ENCODE measurements at regions not wholly inside any gene's neighbourhood (a gene's known extent, or its start where the extent isn't known, plus 50 kb on each side); places are given as distances from the start of the nearest gene placed in this dataset.

- Mint-ChIP-seq H3K27me3 (peaks cover 45% of the 10 kb centered on the region), H3K36me3 (ENCODE audit: low read depth) (no peaks in the 10 kb centered on the region), H3K27ac (no peak overlapping the region), H3K9me3 (no peaks in the 10 kb centered on the region), H3K4me1 (no peaks in the 10 kb centered on the region), H3K4me3 (no peak overlapping the region)
- intact Hi-C loops (cut with micrococcal nuclease): no loop called here
- CTCF ChIA-PET: interaction anchor here (0.7 to 1.4 kb wide), 4 partner anchors 29 to 406 kb away, joined by 3 to 9 read pairs (median 4); partner anchors contain the start of gene SNX18
- POLR2A ChIA-PET: no interaction called here
- no peak for ATAC-seq (ENCODE audit: low read depth)
- no peak for DNase-seq
- no peak for TF ChIP-seq CTCF (IDR thresholded peaks at IDR 0.05)
These were observed 90.2 kb downstream of the ESM1 start for GRCh38 chr5:54894957-54895815.

- H3K27ac Mint-ChIP-seq: no peak overlapping the region
- ChIA-PET CTCF (no interaction called here), POLR2A (no interaction called here)
- no peak overlapping the region for H3K4me3 Mint-ChIP-seq
- no peaks in the 10 kb centered on the region for H3K9me3 Mint-ChIP-seq
- H3K27me3 Mint-ChIP-seq: peaks cover 56% of the 10 kb centered on the region
- intact Hi-C loops (cut with micrococcal nuclease): no loop called here
- no peaks in the 10 kb centered on the region for H3K4me1 Mint-ChIP-seq
- no peak for DNase-seq
- ATAC-seq (ENCODE audit: low read depth): no peak
- no peaks in the 10 kb centered on the region for H3K36me3 Mint-ChIP-seq (ENCODE audit: low read depth)
- no peak for TF ChIP-seq CTCF (IDR thresholded peaks at IDR 0.05)
These were observed 95.6 kb downstream of the ESM1 start for GRCh38 chr5:54889826-54890225.

- ChIA-PET CTCF (no interaction called here), POLR2A (no interaction called here)
- no peak for TF ChIP-seq CTCF (IDR thresholded peaks at IDR 0.05)
- H3K4me3 Mint-ChIP-seq: no peak overlapping the region
- H3K9me3 Mint-ChIP-seq: no peaks in the 10 kb centered on the region
- no peak for DNase-seq
- H3K36me3 Mint-ChIP-seq (ENCODE audit: low read depth): no peaks in the 10 kb centered on the region
- H3K27ac Mint-ChIP-seq: no peak overlapping the region
- peaks cover 67% of the 10 kb centered on the region for H3K27me3 Mint-ChIP-seq
- ATAC-seq (ENCODE audit: low read depth): no peak
- H3K4me1 Mint-ChIP-seq: peaks cover 8% of the 10 kb centered on the region
- intact Hi-C loops (cut with micrococcal nuclease): no loop called here
These were observed 97.7 kb downstream of the ESM1 start for GRCh38 chr5:54887663-54888062.

- TF ChIP-seq CTCF (IDR thresholded peaks at IDR 0.05): no peak
- H3K9me3 Mint-ChIP-seq: no peaks in the 10 kb centered on the region
- intact Hi-C loops (cut with micrococcal nuclease): no loop called here
- ChIA-PET CTCF (interaction anchor here (1.4 kb wide), 1 partner anchor 19 kb away, joined by 6 read pairs; no protein-coding TSS in a partner anchor), POLR2A (no interaction called here)
- no peaks in the 10 kb centered on the region for H3K36me3 Mint-ChIP-seq (ENCODE audit: low read depth)
- no peak overlapping the region for H3K27ac Mint-ChIP-seq
- peaks cover 8% of the 10 kb centered on the region for H3K4me1 Mint-ChIP-seq
- no peak overlapping the region for H3K4me3 Mint-ChIP-seq
- ATAC-seq (ENCODE audit: low read depth): no peak
- peaks cover 63% of the 10 kb centered on the region for H3K27me3 Mint-ChIP-seq
- no peak for DNase-seq
These were observed 98.5 kb downstream of the ESM1 start for GRCh38 chr5:54886866-54887265.

- no peaks in the 10 kb centered on the region for H3K9me3 Mint-ChIP-seq
- no peak for DNase-seq
- CTCF ChIA-PET: interaction anchor here (1.4 kb wide), 1 partner anchor 18 kb away, joined by 6 read pairs; no protein-coding TSS in a partner anchor
- no peak for TF ChIP-seq CTCF (IDR thresholded peaks at IDR 0.05)
- intact Hi-C loops (cut with micrococcal nuclease): no loop called here
- no peak overlapping the region for H3K27ac Mint-ChIP-seq
- POLR2A ChIA-PET: no interaction called here
- H3K36me3 Mint-ChIP-seq (ENCODE audit: low read depth): no peaks in the 10 kb centered on the region
- peaks cover 8% of the 10 kb centered on the region for H3K4me1 Mint-ChIP-seq
- no peak overlapping the region for H3K4me3 Mint-ChIP-seq
- peaks cover 66% of the 10 kb centered on the region for H3K27me3 Mint-ChIP-seq
- no peak for ATAC-seq (ENCODE audit: low read depth)
These were observed 99.8 kb downstream of the ESM1 start for GRCh38 chr5:54885636-54886035.

All from activated B cell treated with CpG ODN at 0.5 μM for 24 hours (primary cell).